ENCODE measurements at regions not wholly inside any gene's neighbourhood (a gene's known extent, or its start where the extent isn't known, plus 50 kb on each side); places are given as distances from the start of the nearest gene placed in this dataset.
A peak's percentile ranks its signal among the peaks of the same experiment; 100 is the strongest.
"Not testable (repeated sequence)": the region's sequence is repeated elsewhere in the genome, so short reads cannot be mapped to it uniquely, and the experiment has no call there.

DNA sequence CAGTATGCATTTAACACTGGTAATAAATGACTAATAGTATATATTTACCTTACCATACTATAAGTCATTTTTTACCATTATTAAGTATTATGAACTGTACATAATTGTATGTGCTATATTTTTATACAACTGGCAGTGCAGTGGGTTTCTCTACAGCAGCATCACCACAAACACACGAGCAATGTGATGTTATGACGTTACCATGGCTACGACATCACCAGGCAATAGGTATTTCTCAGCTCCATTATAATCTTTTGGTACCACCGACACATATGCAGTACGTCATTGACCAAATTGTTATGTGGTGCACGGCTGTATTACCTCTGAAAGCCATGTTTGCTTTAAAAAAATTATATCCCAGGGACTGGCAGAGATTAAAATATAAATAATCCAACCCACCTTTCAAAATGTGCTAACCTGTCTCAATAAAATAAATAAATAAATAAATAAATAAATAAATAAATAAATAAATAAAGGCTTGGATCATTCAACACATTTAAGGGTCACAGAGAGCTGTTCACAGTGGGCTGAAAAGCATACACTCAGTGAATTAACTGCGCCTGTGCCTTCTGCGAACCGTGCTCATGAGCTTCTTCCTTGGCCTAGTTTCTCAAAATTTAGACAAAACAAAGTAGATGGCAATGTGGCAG lies 121.4 kb upstream of the SLC35F3 start:
- in situ Hi-C loops (cut with HindIII; ENCODE audit: low pct_ligation_motif_present, low pct_unique_long_range_greater_than_20kb, low sequenced_read_pairs) = no loop called here
- no peak for DNase-seq

DNA sequence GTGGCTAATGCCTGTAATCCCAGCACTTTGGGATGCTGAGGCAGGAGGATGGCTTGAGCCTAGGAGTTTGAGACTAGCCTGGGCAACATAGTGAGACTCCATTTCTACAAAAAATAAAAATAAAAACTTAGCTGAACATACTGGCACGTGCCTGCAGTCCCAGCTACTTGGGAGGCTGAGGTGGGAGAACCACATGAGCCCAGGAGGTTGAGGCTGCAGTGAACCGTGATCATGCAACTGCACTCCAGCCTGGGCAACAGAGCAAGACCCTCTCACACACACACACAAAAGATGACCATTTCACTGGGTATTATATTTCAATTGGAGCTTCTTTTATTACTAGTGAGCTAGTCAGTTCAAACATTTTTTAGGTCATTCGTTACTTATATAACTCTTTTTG lies 116.9 kb upstream of the SLC35F3 start:
- in situ Hi-C loops (cut with HindIII; ENCODE audit: low pct_ligation_motif_present, low pct_unique_long_range_greater_than_20kb, low sequenced_read_pairs) = no loop called here
- DNase-seq = no peak

DNA sequence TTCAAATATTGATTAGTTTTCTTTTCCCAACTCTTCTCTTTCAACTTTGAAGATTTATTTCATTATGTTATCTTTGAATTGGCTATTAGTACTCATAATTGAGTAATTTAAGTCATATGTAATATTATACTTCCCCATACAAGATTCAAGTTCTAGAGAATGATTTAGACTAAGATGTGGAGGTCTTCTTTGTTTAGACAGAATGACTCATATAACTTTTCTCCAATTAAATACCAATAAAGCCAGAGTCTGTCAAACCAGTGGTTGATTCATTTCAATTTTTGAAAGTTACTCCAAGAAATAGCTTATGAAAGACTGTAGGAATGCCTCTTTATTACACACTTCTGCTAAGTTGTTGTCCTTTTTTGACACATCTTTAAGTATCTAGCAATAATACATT lies 115.8 kb upstream of the SLC35F3 start:
- in situ Hi-C loops (cut with HindIII; ENCODE audit: low pct_ligation_motif_present, low pct_unique_long_range_greater_than_20kb, low sequenced_read_pairs) = no loop called here
- no peak for DNase-seq

DNA sequence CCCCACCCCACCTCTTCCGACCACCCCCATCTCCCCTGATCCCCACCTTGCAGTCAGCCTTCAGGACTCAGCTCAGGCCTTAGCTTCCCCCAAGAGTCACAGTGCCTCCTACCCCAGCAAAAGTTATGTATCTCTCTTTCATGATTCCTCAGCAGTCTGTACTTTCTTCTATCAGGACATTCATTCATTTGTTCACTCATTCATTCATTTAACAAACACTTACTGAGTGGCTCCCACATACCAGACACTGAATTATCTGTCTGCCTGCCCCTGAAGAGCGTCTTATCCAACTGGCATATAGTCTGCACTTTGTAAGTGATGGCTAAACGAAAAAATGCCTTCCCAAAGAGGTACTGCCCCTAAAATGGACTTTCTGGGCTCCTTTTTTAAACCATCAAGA lies 114.4 kb upstream of the SLC35F3 start:
- in situ Hi-C loops (cut with HindIII; ENCODE audit: low pct_ligation_motif_present, low pct_unique_long_range_greater_than_20kb, low sequenced_read_pairs) = no loop called here
- no peak for DNase-seq

DNA sequence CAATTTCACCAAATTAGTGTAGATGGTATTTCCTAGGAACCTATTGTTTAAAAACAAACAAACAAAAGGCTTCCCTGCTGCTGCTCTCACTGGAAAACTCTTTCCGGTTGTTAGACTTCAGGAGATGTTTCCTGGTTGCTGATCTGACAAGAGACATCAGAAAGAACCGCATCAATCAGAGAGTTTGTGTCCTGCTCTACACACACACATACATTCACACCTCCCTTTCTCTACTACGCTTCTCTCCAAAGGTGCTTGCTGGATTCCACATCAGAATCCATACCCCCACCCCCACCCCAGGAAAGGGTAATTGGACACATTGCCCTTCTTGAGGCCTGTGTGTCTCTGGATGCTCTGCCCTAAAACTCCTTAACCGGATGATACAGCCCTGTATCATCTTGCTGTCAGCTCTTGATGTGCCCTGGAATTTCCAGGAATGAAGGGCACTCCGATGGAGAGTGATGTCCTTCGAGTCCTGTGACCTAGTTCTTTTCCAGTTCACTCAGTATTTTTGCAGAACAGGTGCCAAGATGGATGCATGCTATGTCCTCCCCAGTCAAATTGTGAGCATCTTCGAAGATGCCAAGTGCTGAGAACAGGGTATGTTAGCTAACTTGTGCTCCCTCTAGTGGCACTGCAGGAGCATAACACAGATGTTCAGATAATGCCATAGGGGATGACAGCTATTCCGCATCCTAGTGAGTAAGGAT lies 113.7 kb upstream of the SLC35F3 start:
- peak; percentile 63 for DNase-seq
- in situ Hi-C loops (cut with HindIII; ENCODE audit: low pct_ligation_motif_present, low pct_unique_long_range_greater_than_20kb, low sequenced_read_pairs) = no loop called here

DNA sequence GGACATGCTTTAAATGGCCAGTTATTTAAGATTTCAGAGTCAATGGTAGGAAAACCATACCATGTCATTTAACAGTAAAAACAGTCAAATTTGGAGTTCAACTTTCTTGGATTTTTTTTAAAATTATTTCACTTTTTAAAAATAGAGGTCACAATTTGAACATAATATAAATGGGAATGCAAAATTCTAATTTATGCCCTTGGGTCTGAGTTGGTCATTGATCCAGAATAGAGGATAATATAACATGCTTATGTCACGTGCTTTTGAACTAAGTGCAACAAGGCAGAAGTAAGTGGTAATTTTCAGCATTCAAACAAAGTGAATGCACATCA lies 113.1 kb upstream of the SLC35F3 start:
- no peak for DNase-seq
- in situ Hi-C loops (cut with HindIII; ENCODE audit: low pct_ligation_motif_present, low pct_unique_long_range_greater_than_20kb, low sequenced_read_pairs) = no loop called here

DNA sequence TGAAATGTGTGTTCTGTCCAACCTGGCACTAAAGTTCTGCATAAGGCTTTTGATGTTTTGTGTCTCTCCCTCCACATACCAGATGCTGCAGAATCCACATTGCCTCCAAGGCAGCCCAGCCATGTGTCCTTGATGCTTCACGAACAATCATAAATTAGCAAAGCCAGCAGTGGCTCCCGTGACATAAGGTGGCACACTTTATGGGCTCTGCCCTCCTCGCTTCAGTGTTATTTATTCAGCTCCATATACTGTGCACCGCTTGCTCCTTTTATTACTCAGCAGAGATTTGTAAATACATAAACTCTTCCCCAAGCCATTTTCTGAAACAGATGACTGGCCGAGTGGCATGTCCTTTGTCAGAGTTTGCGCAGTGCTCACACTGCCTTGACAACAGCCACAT lies 112.8 kb upstream of the SLC35F3 start:
- DNase-seq = no peak
- in situ Hi-C loops (cut with HindIII; ENCODE audit: low pct_ligation_motif_present, low pct_unique_long_range_greater_than_20kb, low sequenced_read_pairs) = no loop called here

DNA sequence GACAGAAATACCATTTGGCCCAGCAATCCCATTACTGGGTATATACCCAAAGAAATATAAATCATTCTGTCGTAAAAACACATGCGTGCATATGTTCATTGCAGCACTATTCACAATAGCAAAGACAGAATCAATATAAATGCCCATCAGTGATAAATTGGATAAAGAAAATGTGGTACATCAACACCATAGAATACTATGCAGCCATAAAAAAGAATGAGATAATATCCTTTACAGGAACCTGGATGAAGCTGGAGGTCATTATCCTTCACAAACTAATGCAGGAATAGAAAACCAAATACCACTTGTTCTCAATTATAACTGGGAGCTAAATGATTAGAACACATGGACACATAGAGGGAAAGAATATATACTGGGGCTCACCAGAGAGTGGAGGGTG lies 109.6 kb upstream of the SLC35F3 start:
- no peak for DNase-seq
- in situ Hi-C loops (cut with HindIII; ENCODE audit: low pct_ligation_motif_present, low pct_unique_long_range_greater_than_20kb, low sequenced_read_pairs) = no loop called here

DNA sequence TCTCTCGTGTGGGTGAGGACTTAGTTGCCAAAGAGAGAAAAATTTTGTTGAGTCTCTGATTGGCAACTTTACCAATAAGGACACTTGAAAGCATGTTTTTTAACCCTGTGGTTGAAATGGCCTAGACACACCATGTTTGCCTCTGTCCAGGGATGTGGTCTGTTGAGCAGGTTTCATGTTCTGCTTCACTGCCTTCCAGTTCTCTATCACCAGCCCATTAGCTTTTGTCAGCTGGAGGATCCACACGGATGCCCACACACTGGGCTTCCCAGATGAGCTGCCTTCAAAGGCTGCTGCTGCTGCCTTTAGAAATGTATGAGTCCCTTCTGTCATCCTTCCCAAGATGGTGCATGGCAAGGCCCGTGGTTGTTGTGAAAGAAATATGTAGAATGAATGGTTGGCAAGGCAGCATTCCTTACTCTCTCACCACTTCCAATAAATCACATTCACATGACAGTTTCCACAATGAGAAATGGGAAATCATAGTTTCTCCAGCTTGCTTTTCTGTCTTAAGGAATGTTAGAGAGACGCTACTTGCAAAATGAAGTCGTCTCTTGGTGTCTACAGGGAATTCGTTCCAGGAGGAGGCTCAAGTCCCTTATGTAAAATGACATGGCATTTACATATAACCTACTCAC lies 108.2 kb upstream of the SLC35F3 start:
- no peak for DNase-seq
- in situ Hi-C loops (cut with HindIII; ENCODE audit: low pct_ligation_motif_present, low pct_unique_long_range_greater_than_20kb, low sequenced_read_pairs) = no loop called here

DNA sequence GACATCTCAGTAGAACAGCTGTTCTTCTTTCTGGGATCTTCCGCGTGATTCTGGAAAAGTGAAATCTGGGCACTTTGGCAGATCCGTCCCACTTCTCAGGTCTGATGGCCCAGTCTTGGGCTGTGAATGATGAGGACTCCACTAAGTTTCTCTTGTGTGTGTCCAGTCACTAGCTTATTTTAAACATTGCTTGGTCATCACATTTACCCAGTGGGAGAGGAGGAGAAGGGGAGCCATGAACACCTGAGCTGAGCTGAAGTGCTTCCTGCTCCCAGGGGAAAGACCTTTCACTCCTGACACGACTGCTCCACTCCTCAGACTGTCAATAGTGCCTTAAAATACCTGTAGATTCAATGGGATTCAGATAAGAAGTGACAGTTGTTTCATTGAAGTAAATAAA lies 101.9 kb upstream of the SLC35F3 start:
- in situ Hi-C loops (cut with HindIII; ENCODE audit: low pct_ligation_motif_present, low pct_unique_long_range_greater_than_20kb, low sequenced_read_pairs) = no loop called here
- DNase-seq = no peak

DNA sequence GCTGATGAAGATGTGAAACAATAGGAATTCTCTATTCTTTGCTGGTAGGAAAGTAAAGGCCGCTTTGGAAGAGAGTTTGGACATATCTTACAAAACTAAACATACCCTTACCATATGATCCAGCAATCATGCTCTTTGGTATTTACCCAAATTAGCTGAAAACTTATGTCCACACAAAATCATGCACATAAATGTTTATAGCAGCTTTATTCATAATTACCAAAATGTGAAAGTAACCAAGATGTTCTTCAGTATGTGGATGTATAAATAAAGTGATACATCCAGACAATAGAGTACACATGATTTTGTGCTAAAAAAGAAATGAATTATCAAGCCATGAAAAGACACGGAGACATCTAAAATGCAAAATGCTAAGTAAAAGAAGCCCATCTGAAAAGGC lies 98.7 kb upstream of the SLC35F3 start:
- in situ Hi-C loops (cut with HindIII; ENCODE audit: low pct_ligation_motif_present, low pct_unique_long_range_greater_than_20kb, low sequenced_read_pairs) = no loop called here
- no peak for DNase-seq

DNA sequence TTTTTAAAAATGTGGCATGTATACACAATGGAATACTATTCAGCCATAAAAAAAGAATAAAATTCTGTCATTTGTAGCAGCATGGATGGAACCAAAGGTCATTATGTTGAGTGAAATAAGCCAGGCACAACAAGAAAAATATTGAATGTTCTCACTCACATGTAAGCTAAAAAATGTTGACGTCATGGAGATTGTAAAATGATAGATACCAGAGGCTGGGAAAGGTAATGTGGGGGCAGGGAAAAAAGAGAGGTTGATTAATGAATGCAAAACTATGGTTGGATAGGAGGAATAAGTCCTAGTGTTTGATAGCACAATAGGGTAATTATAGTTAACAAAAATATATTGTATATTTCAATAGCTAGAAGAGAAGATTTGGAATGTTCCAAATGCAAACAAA lies 89.1 kb upstream of the SLC35F3 start:
- in situ Hi-C loops (cut with HindIII; ENCODE audit: low pct_ligation_motif_present, low pct_unique_long_range_greater_than_20kb, low sequenced_read_pairs) = no loop called here

DNA sequence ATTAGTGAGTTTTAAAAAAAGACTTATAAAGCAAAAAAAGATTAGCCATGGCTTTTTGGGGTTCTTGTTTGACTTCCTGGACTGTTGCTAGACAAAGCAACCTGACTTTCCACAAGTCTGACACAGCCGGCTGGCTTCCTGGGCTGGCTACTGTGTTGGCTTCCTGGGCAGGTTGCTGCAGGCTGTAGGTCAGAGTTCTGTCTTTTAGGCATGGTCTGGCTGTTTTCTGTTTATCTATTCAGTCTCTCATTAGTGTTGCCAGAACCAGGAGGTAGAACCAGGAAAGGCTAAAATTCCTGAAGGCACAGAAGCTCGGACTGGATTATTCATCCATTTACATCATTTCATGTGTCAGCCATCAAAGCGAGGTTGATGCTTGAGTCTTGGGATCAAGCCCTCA lies 88.6 kb upstream of the SLC35F3 start:
- in situ Hi-C loops (cut with HindIII; ENCODE audit: low pct_ligation_motif_present, low pct_unique_long_range_greater_than_20kb, low sequenced_read_pairs) = no loop called here
- no peak for DNase-seq

More for the DNA sequence above, 89.1 kb upstream of the SLC35F3 start:
- no peak for DNase-seq

DNA sequence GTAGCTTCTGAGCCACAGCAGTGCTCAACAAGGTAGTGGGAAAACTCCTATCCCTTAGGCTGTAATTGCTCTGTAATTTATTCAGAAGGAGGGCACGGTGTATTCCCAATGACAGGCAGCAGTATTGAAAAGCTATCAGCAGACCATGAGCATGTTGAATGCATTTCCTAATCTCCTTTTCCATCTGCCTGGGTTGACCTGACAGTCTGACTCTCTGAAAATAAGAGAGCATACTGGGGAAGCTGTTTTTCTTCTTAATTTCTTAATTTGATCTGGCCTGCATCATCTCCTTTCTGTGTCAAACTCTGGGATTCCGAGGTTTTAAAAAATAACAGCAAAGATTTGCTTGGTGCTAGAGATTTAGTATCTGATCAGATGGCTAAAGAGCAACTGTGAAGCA lies 88.1 kb upstream of the SLC35F3 start:
- in situ Hi-C loops (cut with HindIII; ENCODE audit: low pct_ligation_motif_present, low pct_unique_long_range_greater_than_20kb, low sequenced_read_pairs) = no loop called here
- DNase-seq = no peak

DNA sequence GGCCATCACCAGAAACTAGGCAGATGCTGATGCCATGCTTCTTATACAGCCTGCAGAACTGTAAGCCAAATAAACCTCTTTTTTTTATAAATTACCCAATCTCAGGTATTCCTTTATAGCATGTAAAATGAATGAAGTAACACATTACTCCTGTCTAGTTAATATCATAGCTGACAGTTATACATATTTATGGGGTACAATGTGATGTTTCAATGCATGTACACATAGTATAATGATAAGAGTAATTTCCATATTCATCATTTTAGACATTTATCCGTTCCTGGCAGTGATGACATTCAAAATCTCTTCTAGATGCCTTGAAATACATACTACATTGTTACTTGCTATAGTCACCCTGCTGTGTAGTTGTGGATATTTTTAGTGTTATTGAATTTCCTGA lies 85.4 kb upstream of the SLC35F3 start:
- in situ Hi-C loops (cut with HindIII; ENCODE audit: low pct_ligation_motif_present, low pct_unique_long_range_greater_than_20kb, low sequenced_read_pairs) = no loop called here
- DNase-seq = no peak

DNA sequence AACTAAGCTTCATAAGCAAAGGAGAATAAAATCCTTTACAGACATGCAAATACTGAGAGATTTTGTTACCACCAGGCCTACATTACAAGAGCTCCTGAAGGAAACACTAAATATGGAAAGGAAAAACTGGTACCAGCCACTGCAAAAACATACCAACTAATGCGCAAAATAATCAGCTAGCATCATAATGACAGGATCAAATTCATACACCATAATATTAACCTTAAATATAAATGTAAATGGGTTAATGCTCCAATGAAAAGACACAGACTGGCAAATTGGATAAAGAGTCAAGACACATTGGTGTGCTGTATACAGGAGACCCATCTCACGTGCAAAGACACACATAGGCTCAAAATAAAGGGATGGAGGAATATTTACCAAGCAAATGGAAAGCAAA lies 80.3 kb upstream of the SLC35F3 start:
- in situ Hi-C loops (cut with HindIII; ENCODE audit: low pct_ligation_motif_present, low pct_unique_long_range_greater_than_20kb, low sequenced_read_pairs) = not testable (repeated sequence)

DNA sequence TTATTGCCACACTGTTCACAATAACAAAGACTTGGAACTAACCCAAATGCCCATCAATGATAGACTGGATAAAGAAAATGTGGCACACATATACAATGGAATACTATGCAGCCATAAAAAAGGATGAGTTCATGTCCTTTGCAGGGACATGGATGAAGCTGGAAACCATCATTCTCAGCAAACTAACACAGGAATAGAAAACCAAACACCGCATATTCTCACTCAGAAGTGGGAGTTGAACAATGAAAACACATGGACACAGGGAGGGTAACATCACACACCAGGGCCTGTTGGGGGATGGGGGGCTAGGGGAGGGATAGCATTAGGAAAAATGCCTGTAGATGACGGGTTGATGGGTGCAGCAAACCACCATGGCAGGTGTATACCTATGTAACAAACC lies 76.5 kb upstream of the SLC35F3 start:
- in situ Hi-C loops (cut with HindIII; ENCODE audit: low pct_ligation_motif_present, low pct_unique_long_range_greater_than_20kb, low sequenced_read_pairs); DNase-seq: not testable (repeated sequence)

More for the DNA sequence above, 80.3 kb upstream of the SLC35F3 start:
- not testable (repeated sequence) for DNase-seq

DNA sequence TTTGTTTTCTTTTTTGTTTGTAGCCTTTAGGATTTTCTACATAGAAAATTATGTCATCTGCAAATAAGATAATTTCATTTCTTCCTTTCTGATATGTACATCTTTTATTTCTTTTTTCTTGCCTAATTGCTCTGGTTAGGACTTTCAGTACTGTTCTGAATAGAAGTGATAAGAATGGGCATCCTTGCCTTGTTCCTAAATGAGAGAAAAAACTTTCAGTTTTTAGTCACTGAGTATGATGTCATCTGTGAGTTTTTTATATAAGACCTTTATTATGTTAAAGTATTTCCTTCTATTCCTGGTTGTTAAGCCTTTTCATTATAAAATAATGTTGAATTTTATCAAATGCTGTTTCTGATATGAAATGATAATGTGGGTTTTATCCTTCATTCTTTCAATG lies 76.0 kb upstream of the SLC35F3 start:
- in situ Hi-C loops (cut with HindIII; ENCODE audit: low pct_ligation_motif_present, low pct_unique_long_range_greater_than_20kb, low sequenced_read_pairs) = no loop called here

DNA sequence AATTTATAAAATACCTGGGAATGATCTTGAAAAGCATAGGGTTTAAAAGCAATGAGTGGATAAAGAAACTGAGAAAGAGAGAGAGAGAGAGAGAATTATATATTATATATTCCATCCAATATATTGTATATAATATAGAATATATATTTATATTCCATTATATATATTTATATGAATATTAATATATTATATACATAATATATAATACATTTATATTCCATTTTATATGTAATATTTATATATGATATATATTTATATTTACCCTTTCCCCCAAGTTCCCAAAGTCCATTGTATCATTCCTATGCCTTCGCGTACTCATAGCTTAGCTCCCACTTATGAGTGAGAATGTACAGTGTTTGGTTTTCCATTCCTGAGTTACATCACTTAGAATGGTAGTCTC lies 69.9 kb upstream of the SLC35F3 start:
- no peak for DNase-seq
- in situ Hi-C loops (cut with HindIII; ENCODE audit: low pct_ligation_motif_present, low pct_unique_long_range_greater_than_20kb, low sequenced_read_pairs) = no loop called here

More for the DNA sequence above, 76.0 kb upstream of the SLC35F3 start:
- DNase-seq = no peak

DNA sequence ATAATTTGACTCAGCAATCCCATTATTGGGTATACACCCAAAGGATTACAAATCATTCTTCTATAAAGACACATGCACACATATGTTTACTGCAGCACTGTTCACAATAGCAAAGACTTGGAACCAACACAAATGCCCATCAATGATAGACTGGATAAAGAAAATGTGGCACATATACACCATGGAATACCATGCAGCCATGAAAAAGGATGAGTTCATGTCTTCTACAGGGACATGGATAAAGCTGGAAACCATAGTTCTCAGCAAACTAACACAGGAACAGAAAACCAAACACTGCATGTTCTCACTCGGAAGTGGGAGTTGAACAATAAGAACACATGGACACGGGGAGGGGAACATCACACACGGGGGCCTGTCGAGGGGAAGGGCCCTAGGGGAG lies 66.3 kb upstream of the SLC35F3 start:
- in situ Hi-C loops (cut with HindIII; ENCODE audit: low pct_ligation_motif_present, low pct_unique_long_range_greater_than_20kb, low sequenced_read_pairs); DNase-seq: not testable (repeated sequence)
